Type B pancreatic cell (in vitro differentiated cells): ENCODE measurements at regions not wholly inside any gene's neighbourhood (a gene's known extent, or its start where the extent isn't known, plus 50 kb on each side); places are given as distances from the start of the nearest gene placed in this dataset.
"Not testable (repeated sequence)": the region's sequence is repeated elsewhere in the genome, so short reads cannot be mapped to it uniquely, and the experiment has no call there.

Experiments used
- DNase-seq: peaks from one replicate; pipeline ENCODE4 v3.0.0; 2021; ENCODE audit warnings: mixed read lengths; ENCODE audit not compliant: unreplicated experiment; ENCODE audit errors: extremely low spot score
- H3K27ac Mint-ChIP-seq: 2 replicates; pipeline ENCODE4 v1.8.0; 2021; ENCODE audit warnings: mild to moderate bottlenecking, mixed read lengths
- H3K27me3 Mint-ChIP-seq: 2 replicates; pipeline ENCODE4 v1.8.0; 2021; ENCODE audit warnings: mixed read lengths
- H3K36me3 Mint-ChIP-seq: 2 replicates; pipeline ENCODE4 v1.8.0; 2021; ENCODE audit warnings: mixed read lengths
- H3K4me1 Mint-ChIP-seq: one replicate; pipeline ENCODE4 v1.8.0; 2021; ENCODE audit warnings: mixed read lengths; ENCODE audit not compliant: unreplicated experiment
- H3K4me3 Mint-ChIP-seq: 2 replicates; pipeline ENCODE4 v1.8.0; 2021; ENCODE audit warnings: mild to moderate bottlenecking, mixed read lengths
- H3K9me3 Mint-ChIP-seq: 2 replicates; pipeline ENCODE4 v1.8.0; 2021; ENCODE audit warnings: mixed read lengths
- TF ChIP-seq, protein P1 (sequence below): fragments of 200-600 bp; sonication (generic); conservative IDR thresholded peaks from 2 replicates; pipeline ENCODE4 v1.5.0; 2021; ENCODE audit warnings: antibody characterized with exemption, mild to moderate bottlenecking

DNA sequence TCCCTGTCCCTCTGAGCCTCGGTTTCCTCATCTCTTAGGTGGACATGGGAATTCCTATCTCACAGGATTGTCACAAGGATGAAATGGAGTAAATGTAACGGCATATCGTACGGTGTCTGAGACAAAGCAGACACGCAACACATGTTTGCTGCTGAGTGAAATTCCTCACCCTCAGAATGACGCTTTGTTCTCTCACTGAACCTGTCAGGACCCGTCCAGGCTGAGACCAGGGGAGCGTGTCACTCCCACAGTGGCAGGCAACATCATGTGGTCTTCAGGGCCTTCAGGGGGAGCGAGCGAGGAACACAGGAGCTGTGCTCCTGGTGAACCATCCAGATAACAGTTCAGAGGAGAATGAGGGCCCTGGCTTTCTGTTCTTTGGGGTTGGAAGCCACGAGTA, 74.2 kb downstream of the TOMM20 start:
- Mint-ChIP-seq H3K4me3 (no peak overlapping the region), H3K36me3 (no peaks in the 10 kb centered on the region), H3K27ac (no peak overlapping the region), H3K27me3 (no peaks in the 10 kb centered on the region), H3K9me3 (no peaks in the 10 kb centered on the region), H3K4me1 (peaks cover 15% of the 10 kb centered on the region)
- DNase-seq, result no peak
- TF ChIP-seq, protein P1, sequence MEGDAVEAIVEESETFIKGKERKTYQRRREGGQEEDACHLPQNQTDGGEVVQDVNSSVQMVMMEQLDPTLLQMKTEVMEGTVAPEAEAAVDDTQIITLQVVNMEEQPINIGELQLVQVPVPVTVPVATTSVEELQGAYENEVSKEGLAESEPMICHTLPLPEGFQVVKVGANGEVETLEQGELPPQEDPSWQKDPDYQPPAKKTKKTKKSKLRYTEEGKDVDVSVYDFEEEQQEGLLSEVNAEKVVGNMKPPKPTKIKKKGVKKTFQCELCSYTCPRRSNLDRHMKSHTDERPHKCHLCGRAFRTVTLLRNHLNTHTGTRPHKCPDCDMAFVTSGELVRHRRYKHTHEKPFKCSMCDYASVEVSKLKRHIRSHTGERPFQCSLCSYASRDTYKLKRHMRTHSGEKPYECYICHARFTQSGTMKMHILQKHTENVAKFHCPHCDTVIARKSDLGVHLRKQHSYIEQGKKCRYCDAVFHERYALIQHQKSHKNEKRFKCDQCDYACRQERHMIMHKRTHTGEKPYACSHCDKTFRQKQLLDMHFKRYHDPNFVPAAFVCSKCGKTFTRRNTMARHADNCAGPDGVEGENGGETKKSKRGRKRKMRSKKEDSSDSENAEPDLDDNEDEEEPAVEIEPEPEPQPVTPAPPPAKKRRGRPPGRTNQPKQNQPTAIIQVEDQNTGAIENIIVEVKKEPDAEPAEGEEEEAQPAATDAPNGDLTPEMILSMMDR, result no peak

DNA sequence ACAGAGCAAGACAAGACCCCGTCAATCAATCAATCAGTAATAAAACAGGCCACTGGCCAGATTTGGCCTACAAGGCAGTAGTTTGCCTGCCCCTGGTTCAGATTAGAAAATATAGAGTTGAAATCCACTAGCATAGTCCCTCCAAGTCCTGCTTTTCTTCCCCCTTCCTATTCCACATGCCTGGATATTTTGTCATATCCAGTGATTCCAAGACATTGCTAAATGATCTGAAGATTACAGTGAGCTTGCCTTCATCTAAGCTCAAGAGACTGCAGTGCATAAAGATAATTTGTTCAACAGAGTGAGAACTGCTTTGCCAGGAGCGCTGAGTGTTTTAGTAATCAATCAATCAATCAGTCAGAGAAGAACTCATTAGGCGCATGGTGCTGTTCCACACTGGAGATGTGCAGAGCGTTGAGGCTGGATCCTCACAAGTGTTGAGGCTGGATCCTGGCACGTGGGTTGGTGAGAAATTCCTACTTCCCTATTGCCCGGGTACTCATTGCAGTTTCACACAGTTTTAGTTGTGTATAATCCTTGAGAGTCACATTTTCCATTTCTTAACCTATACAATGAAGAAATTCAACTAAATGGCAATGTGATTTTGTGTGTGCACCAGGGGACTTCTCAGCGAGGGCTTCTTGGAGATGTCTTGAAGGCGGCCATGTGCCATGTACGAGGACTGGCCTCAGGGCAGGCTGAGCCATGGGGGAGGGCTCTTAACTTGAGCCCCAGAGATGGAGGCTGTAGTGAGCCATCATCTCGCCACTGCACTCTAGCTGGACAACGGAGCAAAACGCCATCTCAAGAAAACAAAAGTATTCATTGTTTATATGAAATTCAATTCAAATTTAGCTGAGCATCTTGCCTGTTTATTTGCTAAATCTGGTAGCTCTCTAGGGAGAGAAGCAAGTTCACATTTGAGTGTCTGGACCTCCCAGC, 76.3 kb downstream of the TOMM20 start:
- TF ChIP-seq, protein P1, result no peak
- H3K27me3 Mint-ChIP-seq, result no peaks in the 10 kb centered on the region

DNA sequence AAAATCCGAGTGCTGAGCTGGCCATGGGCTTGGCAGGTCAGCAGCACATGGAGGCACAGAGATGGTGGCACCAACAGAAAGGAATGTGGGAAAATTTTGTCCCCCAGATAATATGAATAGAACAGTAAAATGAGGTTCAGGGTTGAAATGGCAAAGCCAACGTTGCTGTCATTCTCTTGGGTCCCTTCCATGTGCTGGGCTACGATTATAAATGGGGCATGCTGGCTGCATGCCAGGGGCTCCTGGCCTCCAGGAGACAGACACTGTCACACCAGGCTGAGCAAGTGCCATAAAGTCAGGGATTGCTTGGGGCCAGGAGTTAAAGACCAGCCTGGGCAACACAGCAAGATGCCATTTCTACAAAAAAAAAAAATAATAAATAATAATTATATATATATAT, 77.1 kb downstream of the TOMM20 start:
- Mint-ChIP-seq H3K36me3 (no peaks in the 10 kb centered on the region), H3K4me1 (peaks cover 26% of the 10 kb centered on the region), H3K27me3 (no peaks in the 10 kb centered on the region), H3K27ac (no peak overlapping the region), H3K4me3 (no peak overlapping the region), H3K9me3 (no peaks in the 10 kb centered on the region)
- TF ChIP-seq, protein P1, result no peak
- no peak for DNase-seq

More for the DNA sequence above, 76.3 kb downstream of the TOMM20 start:
- H3K36me3 Mint-ChIP-seq, result no peaks in the 10 kb centered on the region
- H3K9me3 Mint-ChIP-seq, result no peaks in the 10 kb centered on the region
- DNase-seq, result no peak
- H3K4me3 Mint-ChIP-seq, result no peak overlapping the region
- H3K4me1 Mint-ChIP-seq, result peaks cover 26% of the 10 kb centered on the region
- H3K27ac Mint-ChIP-seq, result no peak overlapping the region

DNA sequence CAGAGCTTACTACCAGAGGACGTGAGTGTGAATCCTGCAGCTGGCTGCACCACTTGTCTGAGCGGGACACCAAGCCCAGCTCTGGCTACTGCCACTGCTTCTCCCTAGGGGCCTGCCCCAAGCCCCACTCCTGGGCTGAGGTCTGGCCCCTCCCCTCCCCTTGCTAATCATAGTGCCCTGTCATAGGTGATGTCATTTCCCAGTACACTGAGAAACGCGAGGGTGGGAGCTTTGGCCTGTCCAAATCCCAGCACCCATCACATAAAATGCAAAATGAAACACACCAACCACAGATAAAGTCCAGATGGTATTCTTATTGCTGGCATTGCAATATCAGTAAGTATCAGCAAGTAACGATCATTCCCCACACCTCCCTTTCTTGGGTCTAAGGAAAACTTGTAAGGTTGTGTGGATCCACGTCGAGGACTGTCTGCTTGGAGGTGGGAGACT, 77.7 kb downstream of the TOMM20 start:
- no peak overlapping the region for H3K4me3 Mint-ChIP-seq
- peaks cover 26% of the 10 kb centered on the region for H3K4me1 Mint-ChIP-seq
- H3K9me3 Mint-ChIP-seq, result no peaks in the 10 kb centered on the region
- no peak overlapping the region for H3K27ac Mint-ChIP-seq
- no peaks in the 10 kb centered on the region for H3K36me3 Mint-ChIP-seq
- TF ChIP-seq, protein P1, result no peak
- no peak for DNase-seq
- no peaks in the 10 kb centered on the region for H3K27me3 Mint-ChIP-seq

DNA sequence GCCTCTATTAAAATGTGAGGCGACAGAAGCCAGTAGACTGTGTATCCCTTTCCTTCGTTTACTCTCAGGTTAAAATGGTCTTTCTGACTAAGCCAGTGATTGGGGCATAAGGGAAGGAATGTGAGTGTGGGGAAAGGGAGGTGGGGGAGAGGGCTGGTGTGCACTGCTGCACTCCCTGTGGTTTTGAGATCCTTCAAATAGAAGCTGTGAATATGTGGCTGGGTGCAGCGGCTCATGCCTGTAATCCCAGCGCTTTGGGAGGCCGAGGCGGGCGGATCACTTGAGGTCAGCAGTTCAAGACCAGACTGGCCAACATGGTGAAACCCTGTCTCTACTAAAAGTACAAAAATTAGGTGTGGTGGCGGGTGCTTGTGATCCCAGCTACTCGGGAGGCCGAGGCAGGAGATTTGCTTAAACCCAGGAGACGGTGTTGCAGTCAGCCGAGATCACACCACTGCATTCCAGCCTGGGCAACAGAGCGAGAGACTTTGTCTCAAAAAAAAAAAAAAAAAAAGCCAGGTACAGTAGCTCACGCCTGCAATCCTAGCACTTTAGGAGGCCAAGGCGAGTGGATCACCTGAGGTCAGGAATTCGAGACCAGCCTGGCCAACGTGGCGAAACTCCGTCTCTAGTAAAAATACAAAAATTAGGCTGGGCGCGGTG, 78.8 kb downstream of the TOMM20 start:
- not testable (repeated sequence) for H3K9me3 Mint-ChIP-seq, H3K4me3 Mint-ChIP-seq, DNase-seq, H3K36me3 Mint-ChIP-seq, H3K27me3 Mint-ChIP-seq
- Mint-ChIP-seq H3K4me1 (peaks cover 31% of the 10 kb centered on the region), H3K27ac (peak overlapping the region; percentile 5)

DNA sequence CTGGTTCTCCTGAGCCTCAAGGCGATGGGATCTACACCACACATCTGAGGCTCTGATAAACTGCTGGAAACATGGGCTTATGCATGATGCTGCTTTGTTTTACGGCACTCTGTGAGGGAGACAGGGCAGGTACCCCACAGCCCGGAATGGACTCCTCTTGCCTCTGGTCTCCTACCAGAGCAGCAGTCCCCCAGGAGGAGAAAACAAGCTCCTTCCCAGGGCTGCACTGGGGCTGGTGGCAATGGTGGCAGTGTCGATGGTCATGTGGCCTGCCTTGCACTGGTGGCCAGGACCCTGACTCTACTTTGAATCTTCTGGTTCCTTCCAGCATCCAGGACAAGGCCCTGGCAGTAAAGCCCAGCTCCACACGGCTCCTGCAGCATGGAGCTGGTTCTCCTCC, 79.4 kb downstream of the TOMM20 start:
- H3K27ac Mint-ChIP-seq, result peak overlapping the region; percentile 5
- TF ChIP-seq, protein P1, result no peak
- H3K4me1 Mint-ChIP-seq, result peaks cover 33% of the 10 kb centered on the region

More for the DNA sequence above, 79.4 kb downstream of the TOMM20 start:
- DNase-seq, result no peak
- Mint-ChIP-seq H3K36me3 (no peaks in the 10 kb centered on the region), H3K9me3 (no peaks in the 10 kb centered on the region), H3K27me3 (no peaks in the 10 kb centered on the region), H3K4me3 (no peak overlapping the region)
